ENCODE measurements at regions not wholly inside any gene's neighbourhood (a gene's known extent, or its start where the extent isn't known, plus 50 kb on each side); places are given as distances from the start of the nearest gene placed in this dataset.

DNA sequence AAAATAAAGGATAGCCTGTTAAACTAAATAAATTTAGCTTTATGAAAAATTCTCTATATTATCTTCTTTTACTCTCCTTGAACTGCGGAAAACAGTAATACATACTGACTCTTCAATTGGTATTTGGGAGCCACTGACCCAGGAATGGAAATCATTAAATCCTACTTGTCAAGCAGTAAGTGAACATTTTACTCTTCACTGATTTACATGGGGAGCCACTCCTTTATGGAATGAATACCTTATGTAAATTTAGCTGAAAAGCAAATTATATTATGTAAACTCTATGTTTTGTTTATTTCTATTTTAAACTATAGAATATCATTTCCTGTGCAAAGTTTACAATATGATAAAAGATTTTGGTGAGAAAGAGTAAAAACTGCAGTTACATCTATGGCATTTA lies 85.2 kb downstream of the STRADB start:
- TF ChIP-seq JUNB (CRISPR knock-in tag; IDR thresholded peaks at IDR 0.05; ENCODE audit: borderline replicate concordance) (no peak), ARNTL (CRISPR knock-in tag; IDR thresholded peaks at IDR 0.05) (no peak)

Measured in HepG2 (cell line).